Activated CD4-positive, CD25-positive, alpha-beta regulatory T cell treated with anti-CD3 and anti-CD28 coated beads, Interleukin-2, amount 50 U/mL, for 72 hours (primary cell): ENCODE measurements at regions not wholly inside any gene's neighbourhood (a gene's known extent, or its start where the extent isn't known, plus 50 kb on each side); places are given as distances from the start of the nearest gene placed in this dataset.

Experiments used
- DNase-seq: peaks from one replicate; pipeline ENCODE4 v3.0.0; 2021

DNA sequence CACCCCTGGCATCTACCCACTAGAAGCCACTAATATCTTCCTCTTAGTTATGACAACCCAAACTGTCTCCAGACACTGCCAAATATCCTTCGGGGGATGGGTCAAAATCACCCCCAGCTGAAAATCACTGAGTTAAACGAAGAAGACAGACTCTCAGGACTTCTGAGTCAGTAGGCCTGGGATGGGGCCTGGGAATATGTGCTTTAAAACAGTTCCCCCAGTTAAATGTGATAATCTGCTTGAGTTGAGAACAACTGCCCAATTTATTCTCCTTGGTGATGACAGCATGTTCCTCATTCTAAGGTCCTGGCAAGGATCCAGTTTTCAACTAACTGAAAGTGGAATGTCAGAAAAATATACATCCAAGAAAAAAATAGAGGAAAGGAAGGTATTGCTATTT, 52.4 kb downstream of the CBLL2 start:
- DNase-seq: no peak

DNA sequence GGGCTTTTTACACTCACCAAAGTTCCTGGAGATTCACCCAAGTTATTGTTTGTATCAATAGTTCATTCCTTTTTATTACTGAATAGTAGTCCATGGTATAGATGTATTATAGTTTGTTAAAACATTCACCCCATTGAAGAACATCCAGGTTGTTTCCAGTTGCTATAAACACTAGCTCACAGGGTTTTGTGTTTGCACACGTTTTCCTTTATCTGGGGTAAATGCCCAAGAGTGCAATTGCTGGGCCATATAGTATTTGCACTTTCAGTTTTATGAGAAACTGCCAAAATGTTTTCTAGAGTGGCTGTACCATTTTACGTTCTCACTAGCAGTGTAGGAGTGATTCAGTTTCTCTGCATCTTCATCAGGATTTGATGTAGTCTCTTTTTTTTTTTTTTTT, 57.1 kb downstream of the CBLL2 start:
- DNase-seq: no peak

GRCh38 chrX:22338740-22339139, 66.0 kb downstream of the CBLL2 start:
- no peak for DNase-seq

DNA sequence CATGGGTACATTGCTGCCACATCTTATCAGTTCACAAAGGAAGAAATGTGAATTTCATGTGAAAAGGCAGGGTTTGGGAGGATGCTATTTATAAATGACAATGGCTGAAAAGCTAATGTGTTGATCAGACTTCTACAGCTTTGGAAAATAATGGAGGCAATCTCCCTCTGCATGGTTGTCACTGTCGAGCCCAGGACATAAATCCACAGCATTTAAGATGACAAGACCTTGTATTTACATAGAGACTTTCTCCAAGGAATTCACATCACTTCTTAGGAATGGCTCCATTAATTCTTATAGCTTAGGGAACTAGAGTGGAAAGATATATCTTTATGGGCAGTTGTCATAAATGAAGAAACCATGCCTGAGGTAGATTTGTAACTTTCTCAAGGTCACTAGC, 66.7 kb downstream of the CBLL2 start:
- DNase-seq: no peak

- no peak for DNase-seq
Measured at GRCh38 chrX:22340022-22340616, 67.4 kb downstream of the CBLL2 start.

DNA sequence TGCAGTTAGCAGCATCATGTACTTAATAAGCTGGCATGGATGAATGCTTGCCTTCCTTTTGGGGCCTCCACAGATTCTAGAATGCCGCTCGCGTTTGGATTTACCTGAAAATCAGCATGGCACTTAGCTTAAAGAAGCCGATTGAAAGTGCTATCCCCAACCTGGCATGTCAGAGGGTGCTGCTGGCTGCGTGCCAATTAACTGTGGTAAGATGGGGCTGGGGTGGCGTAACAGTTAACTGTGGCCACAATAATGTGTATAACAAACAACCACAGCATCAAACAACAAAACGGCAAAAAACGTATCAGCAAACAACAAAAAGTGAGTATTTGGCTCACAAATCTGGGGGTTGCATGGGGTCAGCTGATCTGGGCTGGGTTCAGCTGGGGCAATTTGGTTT, 70.5 kb downstream of the CBLL2 start:
- DNase-seq: no peak

DNA sequence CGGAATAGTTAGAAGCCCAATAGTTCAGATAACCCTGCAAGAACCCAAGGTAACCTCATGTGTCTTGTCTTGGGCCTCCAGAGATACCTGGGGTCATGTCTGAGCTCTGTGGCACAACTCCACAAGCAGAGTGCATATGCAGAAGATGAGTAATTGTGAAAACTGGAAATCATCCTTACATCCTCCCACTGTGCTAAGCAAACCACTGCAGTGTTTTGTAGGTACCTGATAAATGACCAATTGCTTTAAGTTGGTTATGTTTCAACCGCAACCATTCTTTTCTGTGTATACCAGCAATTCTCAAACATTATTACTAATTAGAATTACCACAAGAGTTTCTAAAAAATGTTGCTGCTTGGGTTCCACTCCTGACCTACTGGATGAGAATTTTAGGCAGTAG, 73.2 kb downstream of the CBLL2 start:
- no peak for DNase-seq

GRCh38 chrX:22347491-22347890, 74.8 kb downstream of the CBLL2 start:
- DNase-seq: no peak

DNA sequence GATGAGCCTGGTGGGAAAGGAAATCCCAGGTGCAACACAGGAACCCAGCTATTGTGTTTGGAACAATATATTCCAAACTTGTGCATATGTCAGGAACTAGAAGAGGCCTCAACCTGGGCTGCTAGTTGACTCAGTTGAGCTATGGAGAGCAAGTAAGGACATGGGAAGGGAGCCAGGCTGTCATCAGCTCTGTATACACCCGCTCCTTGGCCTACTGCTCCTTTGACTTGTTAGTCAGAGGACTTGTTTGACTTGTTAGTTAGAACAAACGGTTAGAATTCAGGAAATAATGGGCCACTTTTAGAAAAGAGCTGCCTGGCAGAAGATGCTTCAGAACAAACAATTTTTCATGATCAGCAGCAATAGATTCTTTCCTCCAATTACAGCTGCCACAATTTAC, 76.4 kb downstream of the CBLL2 start:
- DNase-seq: no peak

- DNase-seq: no peak
Measured at GRCh38 chrX:22351076-22351475, 78.4 kb downstream of the CBLL2 start.

DNA sequence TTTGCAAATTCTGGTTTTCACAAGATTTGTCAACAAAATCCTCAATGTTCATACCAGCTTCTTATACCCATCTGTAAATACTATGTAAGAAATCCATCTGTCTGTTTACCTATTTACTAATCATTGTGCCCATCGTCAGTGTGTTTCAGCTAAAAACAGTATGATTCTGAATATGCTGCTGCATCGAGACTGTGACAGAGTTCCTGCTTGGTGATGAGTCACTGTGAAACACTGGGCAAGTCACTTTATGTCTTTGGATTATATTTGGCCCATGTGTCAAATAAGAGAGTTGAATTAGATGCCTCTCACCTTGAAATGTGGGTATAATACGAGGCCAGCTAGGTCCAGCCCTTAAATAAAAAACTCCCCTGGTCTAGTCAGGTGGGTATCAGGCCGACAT, 79.3 kb downstream of the CBLL2 start:
- no peak for DNase-seq

- DNase-seq: no peak
Measured at GRCh38 chrX:22357621-22358020, 84.9 kb downstream of the CBLL2 start.

- no peak for DNase-seq
Measured at GRCh38 chrX:22360129-22360528, 87.4 kb downstream of the CBLL2 start.

GRCh38 chrX:22365460-22365859, 92.7 kb downstream of the CBLL2 start:
- no peak for DNase-seq

- no peak for DNase-seq
Measured at GRCh38 chrX:22366166-22366702, 93.5 kb downstream of the CBLL2 start.

- DNase-seq: no peak
Measured at GRCh38 chrX:22366906-22367305, 94.2 kb downstream of the CBLL2 start.

DNA sequence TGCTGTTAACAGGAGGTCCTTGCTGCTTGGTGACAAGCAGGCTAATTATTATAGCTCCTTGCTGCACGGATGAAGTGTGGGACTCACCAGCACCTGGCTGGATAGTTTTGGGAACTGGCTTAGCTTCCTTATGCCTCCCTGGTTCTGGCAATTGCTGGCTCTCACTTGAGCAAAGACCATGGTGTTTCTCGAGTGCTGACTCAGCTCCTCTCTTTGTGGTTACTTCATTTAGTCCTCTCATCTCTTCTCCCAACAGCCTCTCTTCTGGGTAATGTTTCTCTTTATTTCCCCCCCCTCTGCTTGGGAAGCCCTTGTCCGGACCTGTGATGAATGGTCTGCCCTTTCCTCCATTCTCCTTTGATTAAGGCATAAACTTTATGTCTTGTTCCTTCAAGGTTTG, 100.4 kb downstream of the CBLL2 start:
- no peak for DNase-seq

DNA sequence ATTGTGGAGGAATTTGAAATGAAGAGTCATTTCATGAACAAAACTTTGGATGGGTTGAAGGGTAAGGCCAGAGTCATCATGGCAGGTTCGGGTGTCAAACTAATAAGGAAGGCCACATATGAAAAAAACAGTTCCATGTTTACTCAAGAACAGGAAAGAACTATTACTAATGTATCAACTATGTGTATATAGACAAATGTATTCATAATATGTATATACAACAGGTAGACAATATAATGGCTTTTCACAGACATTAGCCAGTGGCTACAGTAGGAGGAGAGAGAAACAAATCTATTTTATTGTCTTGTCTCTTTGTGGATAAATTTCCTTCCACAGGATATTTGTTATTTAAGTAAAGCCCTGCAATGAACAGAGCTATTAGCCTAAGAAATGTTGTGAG, 101.1 kb downstream of the CBLL2 start:
- DNase-seq: no peak

- no peak for DNase-seq
Measured at GRCh38 chrX:22376369-22376768, 103.7 kb downstream of the CBLL2 start.

DNA sequence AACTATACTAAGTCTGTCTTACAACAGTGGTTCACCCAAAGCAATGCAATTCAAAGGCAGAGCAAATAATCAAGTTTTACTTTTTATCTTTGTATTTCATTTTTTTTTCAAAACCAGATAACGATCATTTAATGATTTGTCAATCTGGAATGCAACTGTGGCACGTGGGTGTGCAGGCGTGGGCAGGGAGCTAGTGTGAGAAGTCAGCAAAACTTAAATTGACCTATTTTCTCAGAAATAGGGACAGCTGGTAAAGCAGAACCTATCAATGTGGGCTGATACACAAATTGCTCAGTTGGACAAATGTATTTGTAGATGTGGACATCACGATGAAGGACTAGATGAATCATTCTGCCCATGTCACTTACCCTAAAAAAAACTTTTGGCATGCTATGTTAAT, 105.6 kb downstream of the CBLL2 start:
- DNase-seq: no peak

- DNase-seq: no peak
Measured at GRCh38 chrX:22383988-22384387, 111.3 kb downstream of the CBLL2 start.

DNA sequence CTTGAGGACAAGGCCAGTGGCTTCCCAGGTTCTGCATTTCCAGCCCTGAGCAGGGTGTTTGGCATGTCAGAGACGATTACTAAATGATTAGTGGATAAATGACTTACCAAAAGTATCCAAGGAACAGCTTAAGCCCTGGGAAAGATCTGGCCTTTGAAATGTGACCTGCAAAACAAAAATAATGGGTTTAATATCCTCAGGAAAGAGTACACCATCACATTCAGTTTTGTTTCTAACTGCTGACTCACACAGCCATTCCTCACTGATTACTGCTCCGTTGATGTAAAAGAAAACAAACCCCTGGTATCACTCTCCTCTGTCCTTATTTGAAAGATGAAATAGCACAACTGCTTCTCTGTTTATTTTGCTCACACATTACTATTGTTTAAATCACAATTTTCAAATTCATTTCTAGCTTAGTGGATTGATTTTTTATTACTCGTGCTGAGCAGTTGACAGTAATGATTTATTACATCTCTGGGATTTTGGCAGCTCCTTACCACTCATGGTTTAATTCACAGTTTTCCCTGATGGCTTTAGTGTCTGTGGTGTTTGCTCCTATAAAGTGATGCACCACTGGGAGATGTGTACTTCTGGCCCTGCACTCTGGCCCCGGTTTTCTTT, 117.0 kb downstream of the CBLL2 start:
- no peak for DNase-seq

DNA sequence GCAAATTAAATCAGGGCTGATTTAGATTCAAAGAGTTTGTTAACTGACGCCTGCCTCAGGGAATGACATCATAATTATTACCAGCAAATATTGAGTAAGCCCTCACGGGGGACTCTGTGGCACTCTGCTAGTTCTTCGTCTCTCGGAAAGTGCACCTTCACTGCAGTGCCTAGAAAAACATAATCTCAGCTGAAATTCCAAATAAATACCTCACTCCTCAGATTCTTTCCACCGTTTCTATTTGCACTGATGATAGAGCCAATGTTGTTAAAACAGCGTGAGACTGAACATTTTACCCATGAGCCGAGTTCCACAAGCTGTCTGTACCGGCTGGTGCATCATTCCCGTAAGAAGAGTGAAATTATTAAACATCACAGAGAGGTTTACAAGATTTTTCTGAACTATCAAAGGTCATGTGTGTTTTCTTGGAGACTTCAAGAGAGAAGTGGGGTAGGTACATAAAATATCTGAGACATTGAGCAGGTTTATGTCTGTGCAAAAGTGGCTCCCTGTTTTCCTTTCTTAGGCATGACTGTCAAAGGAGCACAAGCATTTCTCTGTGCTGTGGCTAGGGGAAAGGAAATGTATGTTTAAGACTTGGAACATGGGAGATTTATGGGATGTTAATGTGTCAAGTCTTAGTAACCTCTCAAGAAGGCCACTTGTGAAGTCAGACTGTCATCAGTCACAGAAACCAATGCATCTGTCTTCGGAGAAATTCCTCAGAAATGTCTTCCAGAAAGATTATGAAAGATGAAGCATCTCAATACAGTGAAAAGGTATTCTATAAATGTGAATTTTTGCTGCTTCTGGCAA, 119.6 kb downstream of the CBLL2 start:
- no peak for DNase-seq

- DNase-seq: no peak
Measured at GRCh38 chrX:22395372-22395771, 122.7 kb downstream of the CBLL2 start.
